Mucosa of descending colon (tissue), 3 donors: ENCODE measurements at regions not wholly inside any gene's neighbourhood (a gene's known extent, or its start where the extent isn't known, plus 50 kb on each side); places are given as distances from the start of the nearest gene placed in this dataset.

Source experiments
- ATAC-seq: fragments of 200-7000 bp; cut with Tn5 transposase; one replicate; pipeline ENCODE4 v1.9.1; 2020; ENCODE audit warnings: mild to moderate bottlenecking, moderate library complexity
- DNase-seq, 3 donors: peaks; one replicate each; pipeline ENCODE4 v3.0.0-alpha.2; 2020
- H3K36me3 ChIP-seq: fragments of 200-600 bp; one replicate; pipeline ENCODE4 v1.8.0; 2021; ENCODE audit warnings: low read depth, mild to moderate bottlenecking
- H3K4me1 ChIP-seq: fragments of 200-600 bp; one replicate; pipeline ENCODE4 v1.8.0; 2021; ENCODE audit warnings: low read depth, mild to moderate bottlenecking
- H3K4me3 ChIP-seq: fragments of 200-600 bp; one replicate; pipeline ENCODE4 v1.8.0; 2021; ENCODE audit warnings: mild to moderate bottlenecking
- H3K9me3 ChIP-seq: fragments of 200-600 bp; one replicate; pipeline ENCODE4 v1.8.0; 2021; ENCODE audit warnings: mild to moderate bottlenecking
- intact Hi-C, 2 donors: fragments of 100-400 bp; cut with DNase I in 1 of 2; cut with micrococcal nuclease in 1 of 2; formaldehyde crosslinking; loops; one replicate each; pipeline versions ENCODE4 v1.11.0 to v1.11.1; 2022; cut with DNase I, micrococcal nuclease
- TF ChIP-seq, protein P1 (sequence below): fragments of 200-600 bp; IDR thresholded peaks from one replicate; pipeline ENCODE4 v1.8.0; 2022; ENCODE audit warnings: antibody characterized with exemption, mild to moderate bottlenecking
- donor health status: DM: no; HTN: no; CAD: no; lungs with moderate emphysema.
- donor health status: DM: no; HTN: no; CAD: no.
- donor health status: DM: no; HTN: yes; CAD: no.

GRCh38 chr4:96681218-96681617, 841.3 kb downstream of the PDHA2 start:
- TF ChIP-seq, protein P1, sequence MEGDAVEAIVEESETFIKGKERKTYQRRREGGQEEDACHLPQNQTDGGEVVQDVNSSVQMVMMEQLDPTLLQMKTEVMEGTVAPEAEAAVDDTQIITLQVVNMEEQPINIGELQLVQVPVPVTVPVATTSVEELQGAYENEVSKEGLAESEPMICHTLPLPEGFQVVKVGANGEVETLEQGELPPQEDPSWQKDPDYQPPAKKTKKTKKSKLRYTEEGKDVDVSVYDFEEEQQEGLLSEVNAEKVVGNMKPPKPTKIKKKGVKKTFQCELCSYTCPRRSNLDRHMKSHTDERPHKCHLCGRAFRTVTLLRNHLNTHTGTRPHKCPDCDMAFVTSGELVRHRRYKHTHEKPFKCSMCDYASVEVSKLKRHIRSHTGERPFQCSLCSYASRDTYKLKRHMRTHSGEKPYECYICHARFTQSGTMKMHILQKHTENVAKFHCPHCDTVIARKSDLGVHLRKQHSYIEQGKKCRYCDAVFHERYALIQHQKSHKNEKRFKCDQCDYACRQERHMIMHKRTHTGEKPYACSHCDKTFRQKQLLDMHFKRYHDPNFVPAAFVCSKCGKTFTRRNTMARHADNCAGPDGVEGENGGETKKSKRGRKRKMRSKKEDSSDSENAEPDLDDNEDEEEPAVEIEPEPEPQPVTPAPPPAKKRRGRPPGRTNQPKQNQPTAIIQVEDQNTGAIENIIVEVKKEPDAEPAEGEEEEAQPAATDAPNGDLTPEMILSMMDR, result no peak
- intact Hi-C loops, result no loop called here
- no peaks in the 10 kb centered on the region for H3K36me3 ChIP-seq
- no peaks in the 10 kb centered on the region for H3K9me3 ChIP-seq
- no peak overlapping the region for H3K4me3 ChIP-seq
- no peaks in the 10 kb centered on the region for H3K4me1 ChIP-seq
- DNase-seq (no peak), ATAC-seq (no peak)

DNA sequence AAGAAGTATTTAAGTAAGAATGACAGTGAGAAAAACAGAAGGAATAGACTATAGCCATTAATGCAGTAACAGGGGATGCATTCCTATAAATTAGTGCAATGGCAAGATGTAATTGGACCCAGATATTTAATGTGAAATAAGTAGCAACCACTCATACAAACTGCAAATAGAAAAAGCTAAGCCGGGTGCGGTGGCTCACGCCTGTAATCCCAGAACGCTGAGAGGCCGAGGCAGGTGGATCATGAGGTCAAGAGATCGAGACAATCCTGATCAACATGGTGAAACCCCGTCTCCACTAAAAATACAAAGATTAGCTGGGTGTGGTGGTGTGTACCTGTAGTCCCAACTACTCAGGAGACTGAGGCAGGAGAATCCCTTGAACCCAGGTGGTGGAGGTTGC, 845.8 kb downstream of the PDHA2 start:
- no peaks in the 10 kb centered on the region for H3K4me1 ChIP-seq
- no peaks in the 10 kb centered on the region for H3K36me3 ChIP-seq
- TF ChIP-seq, protein P1, result no peak
- no peak for ATAC-seq
- no peak overlapping the region for H3K4me3 ChIP-seq
- DNase-seq, result no peak
- no peaks in the 10 kb centered on the region for H3K9me3 ChIP-seq
- intact Hi-C loops, result no loop called here

GRCh38 chr4:96691521-96691920, 851.6 kb downstream of the PDHA2 start:
- DNase-seq, result no peak
- Histone ChIP-seq H3K4me1 (no peaks in the 10 kb centered on the region), H3K4me3 (no peak overlapping the region), H3K36me3 (no peaks in the 10 kb centered on the region), H3K9me3 (no peaks in the 10 kb centered on the region)
- TF ChIP-seq, protein P1, result no peak
- intact Hi-C loops, result no loop called here
- ATAC-seq, result no peak

GRCh38 chr4:96698831-96699230, 858.9 kb downstream of the PDHA2 start:
- intact Hi-C loops, result no loop called here
- Histone ChIP-seq H3K4me3 (no peak overlapping the region), H3K9me3 (no peaks in the 10 kb centered on the region), H3K36me3 (no peaks in the 10 kb centered on the region), H3K4me1 (no peaks in the 10 kb centered on the region)
- DNase-seq (no peak), ATAC-seq (no peak)
- TF ChIP-seq, protein P1, result no peak

DNA sequence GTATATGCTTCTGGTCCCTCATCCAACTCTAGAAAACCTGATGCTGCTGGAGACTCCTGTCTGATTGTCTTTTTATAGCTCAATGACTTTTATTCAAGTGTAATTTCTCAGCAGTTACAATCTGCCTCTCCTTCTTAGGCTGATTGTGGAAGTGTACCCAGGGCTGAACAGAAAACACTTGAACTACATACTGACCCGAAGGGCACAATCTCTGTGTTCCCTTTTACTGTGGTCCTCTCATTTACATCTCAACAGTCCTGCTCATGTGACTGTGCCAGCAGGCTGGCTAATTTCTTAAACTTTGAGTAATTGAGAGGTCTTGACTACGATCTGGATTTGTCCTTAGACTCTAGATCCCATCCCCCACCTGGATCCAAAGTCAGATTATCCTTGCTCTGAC, 863.4 kb downstream of the PDHA2 start:
- Histone ChIP-seq H3K4me3 (no peak overlapping the region), H3K4me1 (no peaks in the 10 kb centered on the region), H3K9me3 (no peaks in the 10 kb centered on the region), H3K36me3 (no peaks in the 10 kb centered on the region)
- intact Hi-C loops, result no loop called here
- TF ChIP-seq, protein P1, result no peak
- no peak for ATAC-seq
- no peak for DNase-seq

DNA sequence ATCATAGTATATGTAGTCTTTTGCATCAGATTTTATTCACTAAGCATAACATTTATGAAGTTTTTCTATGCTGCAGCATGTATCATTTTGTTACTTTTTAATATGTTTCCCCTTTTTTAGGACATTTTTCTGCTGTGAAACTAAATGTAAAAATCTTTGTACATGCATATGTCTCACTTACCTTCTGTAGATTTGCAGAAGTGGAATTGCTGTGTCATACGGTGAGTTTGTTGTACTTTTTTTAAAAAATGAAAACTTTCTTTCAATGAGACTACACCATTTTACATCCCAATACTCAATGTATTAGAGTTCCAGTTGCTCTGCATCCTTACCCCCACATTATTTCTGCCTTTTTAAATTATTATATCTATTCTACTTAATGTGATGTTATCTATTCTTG, 868.9 kb downstream of the PDHA2 start:
- ATAC-seq, result no peak
- TF ChIP-seq, protein P1, result no peak
- Histone ChIP-seq H3K4me1 (no peaks in the 10 kb centered on the region), H3K4me3 (no peak overlapping the region), H3K36me3 (no peaks in the 10 kb centered on the region), H3K9me3 (no peaks in the 10 kb centered on the region)
- no peak for DNase-seq
- intact Hi-C loops, result no loop called here
